Activated CD8-positive, alpha-beta memory T cell treated with anti-CD3 and anti-CD28 coated beads, Interleukin-2, amount 50 U/mL, for 4 hours (primary cell): ENCODE measurements at regions not wholly inside any gene's neighbourhood (a gene's known extent, or its start where the extent isn't known, plus 50 kb on each side); places are given as distances from the start of the nearest gene placed in this dataset.

ENCODE experiments used
- DNase-seq: peaks from one replicate; pipeline ENCODE4 v3.0.0-alpha.2; 2020

DNA sequence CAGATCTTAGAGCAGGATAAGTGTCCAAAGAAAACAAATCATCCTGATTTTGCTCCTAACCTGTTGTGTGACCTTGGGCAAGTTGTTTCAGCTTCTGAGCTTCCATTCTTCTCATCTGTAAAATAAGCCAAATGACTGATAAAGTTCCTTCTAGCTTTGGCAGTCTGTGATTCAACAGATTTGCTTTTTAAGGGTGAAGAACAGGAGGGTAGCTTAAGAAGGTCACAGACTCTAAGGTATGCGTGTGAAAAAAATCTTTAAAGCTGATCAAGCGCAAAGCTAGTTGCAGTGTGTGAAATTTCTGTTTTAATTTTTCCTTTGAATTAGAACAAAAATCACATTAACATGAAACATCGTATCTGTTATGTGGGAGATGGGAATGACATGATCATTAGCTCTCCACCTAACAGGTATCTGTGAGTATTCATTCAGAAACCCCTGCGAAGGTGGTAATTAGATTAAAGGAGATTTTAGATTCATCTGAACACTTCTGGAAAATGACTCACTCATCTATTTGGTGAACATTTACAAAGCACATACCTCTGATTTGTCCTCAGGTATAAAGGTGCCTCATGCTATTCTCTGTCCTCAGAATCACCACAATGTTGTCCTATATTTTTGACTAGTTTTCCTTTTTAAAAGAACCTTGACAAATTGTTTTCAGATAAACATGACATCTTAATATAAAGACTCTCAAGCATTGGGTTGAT, 131.9 kb upstream of the CPM start:
- no peak for DNase-seq

DNA sequence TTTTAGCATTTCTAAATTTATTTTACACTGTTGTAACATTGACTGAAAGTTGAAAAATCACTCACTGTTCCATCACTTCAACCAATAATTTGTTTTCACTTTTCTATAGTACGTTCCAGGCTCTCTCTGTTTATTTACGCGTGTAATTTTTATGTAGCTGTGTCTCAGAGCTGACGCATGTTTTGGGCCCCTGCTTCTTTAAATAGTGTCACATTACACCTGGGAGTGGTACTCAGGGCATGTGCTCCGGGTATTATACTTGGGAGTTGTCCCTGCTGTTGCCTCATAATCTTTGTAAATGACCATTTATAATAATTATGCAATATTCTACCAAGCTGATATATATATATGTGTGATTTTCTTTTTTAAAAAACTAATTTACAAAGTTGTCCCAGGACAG, 132.8 kb upstream of the CPM start:
- DNase-seq: no peak

DNA sequence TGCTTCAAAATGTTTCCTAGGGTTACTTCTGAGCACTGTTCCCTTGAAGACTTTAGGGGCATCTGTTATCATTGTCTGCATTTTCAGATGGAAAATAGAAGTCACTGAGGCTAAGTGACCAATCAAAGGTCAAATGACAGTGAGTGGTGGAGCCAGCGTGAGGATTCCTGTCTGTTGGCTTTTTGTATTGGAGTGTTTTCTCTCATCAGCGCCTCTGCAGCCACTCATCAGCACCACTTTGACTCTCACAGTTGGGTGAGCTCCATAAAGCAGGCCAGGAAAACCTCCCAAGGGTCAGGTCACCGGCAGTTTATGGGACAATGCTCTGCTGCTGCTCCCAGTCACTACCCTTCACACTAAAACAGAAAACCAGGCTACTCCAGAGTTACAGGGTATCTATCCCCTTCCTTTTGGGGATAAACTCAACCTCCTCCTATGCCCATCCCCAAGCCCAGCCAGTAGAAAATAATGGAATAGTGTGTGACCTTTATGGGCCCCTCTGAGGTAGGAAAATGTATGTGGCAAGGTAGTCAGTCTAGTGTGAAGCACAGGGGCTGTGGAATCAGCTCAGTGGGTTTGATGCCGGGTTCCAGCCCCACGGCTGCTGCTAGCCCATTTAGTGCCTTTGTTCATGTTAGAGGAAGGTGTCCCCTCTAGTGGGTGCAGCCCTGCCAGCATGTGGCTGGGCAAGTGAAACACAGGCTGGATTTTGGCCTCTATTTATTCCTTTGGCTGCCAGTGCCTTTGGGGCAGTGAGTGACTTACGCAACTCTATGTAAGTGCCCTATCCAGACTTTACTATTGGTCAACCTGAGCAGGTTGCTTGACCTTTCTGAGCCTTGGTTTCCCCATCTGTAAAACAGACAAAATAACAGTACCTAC, 133.8 kb upstream of the CPM start:
- no peak for DNase-seq

DNA sequence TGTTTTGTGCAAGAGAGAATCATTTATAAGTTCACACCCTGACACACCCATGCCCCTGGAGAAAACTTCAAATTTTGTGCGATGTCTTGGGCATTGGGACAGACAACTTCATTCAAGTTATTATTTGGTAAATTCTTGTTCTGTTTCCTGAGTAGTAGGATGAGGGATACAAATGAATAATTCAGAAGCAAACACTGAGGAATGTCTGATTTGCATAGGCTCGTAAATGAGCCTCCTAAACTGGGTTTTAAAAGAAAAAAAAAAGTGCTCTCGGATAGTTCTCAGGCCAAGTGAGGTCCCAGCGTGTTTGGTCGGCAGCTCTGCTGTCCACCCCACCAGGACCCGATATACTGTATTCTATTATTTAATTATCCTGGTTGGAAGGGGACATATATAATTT, 134.7 kb upstream of the CPM start:
- no peak for DNase-seq

DNA sequence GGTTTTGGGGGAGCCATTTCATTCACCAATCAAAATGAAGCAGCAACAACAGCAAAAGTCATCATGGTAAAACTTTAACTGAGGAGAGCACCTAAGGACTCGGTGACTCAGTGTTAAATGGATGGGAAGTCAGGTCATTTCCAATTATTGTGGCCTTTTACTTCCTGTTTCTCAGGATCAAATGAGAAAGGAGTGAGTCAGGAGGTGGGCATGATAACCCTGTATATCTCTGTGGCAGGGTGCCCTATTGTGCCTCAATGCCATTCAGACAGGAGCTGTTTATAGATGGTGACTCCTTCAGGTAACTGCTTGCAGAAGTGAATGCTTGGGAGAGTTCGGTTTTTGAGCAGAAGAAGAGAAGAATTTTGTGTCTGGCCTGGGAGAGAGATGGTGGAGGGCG, 135.5 kb upstream of the CPM start:
- DNase-seq: no peak

DNA sequence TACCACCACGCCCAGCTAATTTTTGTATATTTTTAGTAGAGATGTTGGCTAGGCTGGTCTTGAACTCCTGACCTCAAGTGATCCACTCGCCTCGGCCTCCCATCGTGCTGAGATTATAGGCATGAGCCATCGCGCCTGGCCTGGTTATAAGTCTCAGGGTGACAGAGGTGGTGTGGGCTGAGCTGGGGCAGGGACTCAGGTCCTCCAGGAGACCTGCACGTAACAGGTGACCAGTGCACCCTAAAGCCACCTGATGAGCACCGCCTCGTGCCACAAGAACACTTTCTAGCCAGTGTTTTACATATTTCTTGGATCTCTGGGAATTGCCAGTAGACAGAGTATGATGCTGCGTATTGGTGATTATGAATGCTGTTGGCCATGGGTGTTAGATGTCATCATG, 136.5 kb upstream of the CPM start:
- DNase-seq: no peak

DNA sequence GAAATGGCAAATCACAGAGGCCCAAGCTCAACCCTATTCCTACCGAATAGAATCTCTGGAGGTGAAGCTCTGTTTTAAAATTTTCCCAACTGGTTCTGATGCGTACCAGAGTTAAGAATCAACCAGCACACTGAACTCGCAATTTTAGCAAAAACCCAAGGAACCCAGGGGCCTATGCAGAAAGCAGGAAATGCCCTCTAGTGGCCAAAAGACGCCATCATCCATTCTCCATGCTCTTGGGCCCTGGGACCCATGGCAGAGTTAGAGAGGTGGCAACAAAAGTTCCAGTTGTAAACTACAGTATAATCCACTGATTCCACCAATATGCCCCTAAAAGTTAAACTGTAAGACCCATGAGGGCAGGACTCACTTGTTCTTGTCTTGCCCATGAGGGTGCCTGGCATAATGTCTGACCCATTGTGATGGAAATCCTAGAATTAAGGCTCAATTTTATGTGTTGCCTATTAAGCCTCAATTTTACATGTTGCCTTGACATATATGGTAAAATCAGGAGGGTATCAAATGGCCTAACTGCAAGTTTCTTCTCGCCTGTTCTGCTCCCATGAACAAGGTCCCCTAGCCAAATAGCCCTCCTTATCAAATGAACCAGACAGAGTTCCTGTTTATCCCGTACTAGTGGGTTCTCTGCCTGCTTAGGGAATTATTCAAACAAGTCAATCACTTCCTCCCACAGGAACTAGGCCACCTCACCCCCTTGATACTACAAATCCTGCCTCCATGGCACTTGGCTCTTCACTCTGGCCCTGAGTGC, 137.5 kb upstream of the CPM start:
- peak; percentile 56 for DNase-seq

DNA sequence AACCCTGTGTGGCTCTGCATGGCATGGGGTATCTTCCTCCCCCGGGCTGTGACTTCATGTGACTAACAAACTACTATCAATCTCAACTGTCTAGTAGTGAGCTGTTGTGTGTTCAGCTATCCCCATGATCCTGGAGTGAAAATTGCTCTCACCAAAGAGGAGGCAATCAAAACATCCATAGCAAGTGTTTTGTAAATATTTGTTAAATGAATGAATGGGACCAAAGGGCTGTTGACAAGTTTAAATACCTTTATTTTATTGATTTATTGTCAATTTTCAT, 138.1 kb upstream of the CPM start:
- no peak for DNase-seq

DNA sequence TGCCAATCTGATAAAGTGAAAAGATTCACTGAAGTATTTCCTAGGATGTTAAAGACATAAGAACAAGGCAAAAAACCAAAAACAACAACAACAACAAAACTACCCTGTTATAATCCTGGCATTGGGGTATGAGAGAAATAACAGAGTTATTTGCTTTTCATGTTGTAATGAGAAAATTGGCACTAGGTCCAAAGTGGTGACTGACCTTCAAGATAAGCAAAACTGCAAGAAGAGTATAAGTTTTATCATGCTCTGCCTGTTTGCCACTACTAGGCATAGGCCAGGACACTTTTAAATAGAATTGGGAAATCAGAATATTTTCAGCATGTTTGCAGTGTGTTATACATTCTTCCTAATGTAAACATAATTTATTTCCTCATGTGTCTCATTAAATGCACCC, 140.1 kb upstream of the CPM start:
- DNase-seq: no peak

DNA sequence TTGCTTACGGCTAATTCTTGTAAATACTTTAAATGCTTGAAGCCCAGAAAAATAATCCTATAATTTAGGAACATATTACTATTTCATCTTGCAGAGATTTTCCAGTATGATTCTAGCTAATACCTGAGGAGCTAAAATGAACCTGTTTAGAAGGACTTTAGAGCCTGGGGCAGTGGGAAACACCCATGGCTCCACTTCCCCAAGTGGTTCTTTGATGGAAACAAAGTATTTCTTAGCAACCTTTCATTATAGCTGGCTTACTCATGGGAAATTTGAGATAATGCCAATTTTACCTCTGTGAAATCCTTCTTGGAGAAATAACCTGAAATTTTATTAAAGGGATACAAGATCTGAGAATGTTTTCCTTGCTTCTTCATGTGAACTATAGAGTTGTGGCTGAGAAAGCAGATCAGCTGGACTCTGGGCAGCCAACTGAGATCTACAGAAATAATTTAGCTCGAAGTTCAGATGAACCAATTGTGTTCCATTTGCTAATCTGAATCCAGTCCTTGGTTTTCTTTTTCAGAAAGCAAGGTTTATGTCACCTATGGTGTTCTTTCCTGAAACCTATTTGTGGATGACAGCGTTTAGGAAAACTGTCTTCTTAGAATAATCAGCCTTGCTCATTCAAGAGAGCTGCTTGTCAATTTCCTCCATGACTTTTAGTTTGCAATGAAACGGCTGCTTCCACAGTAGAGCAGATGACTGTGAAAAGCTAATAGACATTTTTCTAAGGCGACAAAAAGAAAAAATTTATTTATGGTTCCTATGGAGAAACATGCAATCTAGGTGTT, 141.8 kb upstream of the CPM start:
- DNase-seq: no peak

DNA sequence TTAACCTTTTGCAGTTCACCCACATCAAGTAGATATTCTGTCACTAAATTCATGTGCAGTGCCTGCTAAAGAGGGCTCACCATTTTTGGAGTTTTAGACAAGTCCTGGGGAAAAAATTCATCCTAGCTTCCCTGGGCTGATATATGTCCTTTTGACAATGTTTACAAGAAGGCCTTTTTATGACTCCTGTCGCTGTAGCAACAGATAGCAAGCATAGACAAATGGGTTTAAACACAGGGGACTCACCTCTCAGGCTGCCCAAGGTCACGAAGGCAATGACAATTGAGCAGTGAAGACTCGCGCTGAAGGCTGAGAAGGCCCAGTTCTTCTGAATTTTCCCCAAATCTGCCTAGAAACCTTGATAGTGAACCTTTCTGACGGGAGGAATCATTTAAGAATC, 150.7 kb upstream of the CPM start:
- no peak for DNase-seq

DNA sequence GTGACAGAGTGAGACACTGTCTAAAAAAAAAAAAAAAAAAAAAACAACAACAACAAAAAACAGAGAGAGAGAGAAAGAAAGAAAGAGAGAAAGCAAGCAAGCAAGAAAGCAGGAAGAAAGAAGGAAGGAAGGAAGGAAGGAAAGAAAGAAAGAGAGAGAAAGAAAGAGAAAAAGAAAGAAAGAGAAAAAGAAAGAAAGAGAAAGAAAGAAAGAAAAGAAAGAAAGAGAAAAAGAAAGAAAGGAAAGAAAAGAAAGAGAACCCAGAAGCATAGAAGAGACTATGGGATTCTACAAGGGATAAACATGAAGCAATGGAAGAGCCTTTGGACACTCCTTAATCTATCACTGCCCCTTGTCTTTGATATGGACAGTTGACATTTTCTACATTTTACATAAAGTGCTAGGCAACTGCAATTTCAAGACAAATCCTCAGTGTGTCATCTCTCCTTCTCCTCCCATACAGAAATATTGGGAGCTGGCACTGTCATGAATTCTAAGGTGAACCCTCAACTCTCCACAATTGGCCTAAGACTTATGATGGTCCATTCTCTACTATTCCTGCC, 151.9 kb upstream of the CPM start:
- DNase-seq: no peak

DNA sequence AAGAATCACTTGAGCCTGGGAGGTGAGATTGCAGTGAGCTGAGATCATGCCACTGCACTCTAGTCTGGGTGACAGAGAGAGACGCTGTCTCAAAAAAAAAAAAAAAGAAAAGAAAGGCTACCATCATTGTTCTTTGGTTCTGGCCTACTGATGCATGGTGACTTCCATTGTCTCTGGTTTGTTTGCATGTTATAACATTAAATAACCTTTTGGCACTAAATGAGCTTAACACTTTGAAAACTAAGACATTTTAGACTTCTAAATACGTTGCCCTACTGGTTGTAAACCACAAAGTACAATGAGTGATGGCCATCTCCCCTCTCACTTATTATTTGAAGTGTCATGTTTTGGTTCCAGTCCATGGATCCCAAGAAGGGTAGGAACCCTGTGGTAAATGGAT, 152.9 kb upstream of the CPM start:
- no peak for DNase-seq

DNA sequence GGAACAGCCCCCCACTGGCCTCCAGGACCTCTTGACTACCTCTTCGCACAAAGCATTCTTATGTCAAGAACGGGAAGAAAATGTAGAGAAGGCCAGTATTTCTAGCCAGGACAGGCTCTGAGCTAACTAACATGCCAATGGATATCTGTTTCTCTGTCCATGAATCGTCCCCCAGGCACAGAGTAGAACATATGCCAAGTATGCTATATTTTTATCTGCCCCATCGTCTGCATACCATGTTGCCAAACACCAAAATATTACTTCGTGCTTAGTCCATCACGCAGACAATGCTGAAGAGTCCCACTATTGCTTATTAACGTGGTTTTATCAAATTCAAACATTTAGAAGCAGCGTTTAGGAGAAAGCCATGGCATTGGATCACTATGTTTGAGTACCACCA, 151.4 kb upstream of the CPSF6 start:
- DNase-seq: no peak

DNA sequence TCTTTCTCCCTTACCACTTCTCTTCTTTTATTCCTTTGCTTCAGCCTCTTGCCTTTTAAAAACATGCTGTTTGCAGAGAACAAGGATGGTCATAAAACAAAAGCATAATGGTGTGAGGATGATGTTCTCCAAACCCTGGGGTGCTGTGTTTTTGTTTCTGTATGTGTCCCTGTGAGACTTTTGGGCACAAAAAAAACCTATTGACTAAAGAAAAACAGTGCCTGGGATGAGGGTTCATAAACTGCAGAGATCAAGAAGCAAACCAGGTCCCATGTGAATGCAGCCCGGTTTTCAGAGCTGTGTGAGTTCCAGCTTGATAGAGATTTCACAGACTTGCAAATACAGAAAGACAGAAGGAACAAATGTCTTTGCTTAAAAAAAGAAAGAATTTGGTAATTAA, 148.6 kb upstream of the CPSF6 start:
- no peak for DNase-seq

DNA sequence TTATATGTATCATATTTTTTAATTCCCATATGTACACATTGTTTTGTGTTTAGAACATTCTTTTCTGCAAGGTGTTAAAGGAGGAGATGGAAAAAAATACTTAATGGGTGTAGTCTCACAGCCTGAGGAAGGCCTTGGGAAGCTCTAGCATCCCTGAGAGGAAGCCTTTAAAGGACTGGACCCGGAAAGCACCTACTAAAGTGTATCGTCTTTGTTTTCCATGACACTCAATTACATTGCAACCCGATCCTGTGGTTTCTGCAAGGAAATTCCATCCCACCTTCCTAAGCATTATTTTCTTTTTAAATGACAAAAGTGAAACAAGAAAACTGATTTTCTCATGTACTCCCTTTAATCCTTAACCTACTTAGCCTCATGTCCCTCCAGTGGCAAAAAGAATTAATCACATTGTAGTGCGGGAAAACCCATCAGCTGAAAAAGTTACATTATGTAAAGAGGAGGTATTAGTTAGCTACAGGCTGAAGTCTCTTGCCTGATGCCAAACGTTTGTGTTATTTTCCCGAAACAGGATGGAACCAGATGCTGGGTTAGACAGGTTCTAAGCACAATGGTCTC, 147.8 kb upstream of the CPSF6 start:
- no peak for DNase-seq

DNA sequence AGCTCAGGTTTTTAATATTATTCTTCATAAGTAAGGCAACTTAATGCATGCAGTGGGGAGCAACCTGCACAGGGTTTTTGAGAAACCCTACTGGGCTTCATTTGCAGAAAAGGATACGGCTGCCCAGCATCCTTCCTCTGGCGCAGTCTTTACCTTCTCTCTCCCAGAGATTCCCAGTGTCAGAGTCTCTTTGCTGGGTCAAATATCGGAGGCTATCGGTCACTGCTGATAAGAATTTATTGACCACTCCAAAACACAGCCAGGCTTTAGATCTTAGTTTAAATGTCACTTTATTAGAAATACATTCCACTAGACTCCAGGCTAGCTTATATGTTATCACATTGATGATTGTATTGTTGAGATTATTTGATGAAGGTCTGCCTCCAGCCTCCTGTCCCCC, 147.2 kb upstream of the CPSF6 start:
- DNase-seq: no peak

DNA sequence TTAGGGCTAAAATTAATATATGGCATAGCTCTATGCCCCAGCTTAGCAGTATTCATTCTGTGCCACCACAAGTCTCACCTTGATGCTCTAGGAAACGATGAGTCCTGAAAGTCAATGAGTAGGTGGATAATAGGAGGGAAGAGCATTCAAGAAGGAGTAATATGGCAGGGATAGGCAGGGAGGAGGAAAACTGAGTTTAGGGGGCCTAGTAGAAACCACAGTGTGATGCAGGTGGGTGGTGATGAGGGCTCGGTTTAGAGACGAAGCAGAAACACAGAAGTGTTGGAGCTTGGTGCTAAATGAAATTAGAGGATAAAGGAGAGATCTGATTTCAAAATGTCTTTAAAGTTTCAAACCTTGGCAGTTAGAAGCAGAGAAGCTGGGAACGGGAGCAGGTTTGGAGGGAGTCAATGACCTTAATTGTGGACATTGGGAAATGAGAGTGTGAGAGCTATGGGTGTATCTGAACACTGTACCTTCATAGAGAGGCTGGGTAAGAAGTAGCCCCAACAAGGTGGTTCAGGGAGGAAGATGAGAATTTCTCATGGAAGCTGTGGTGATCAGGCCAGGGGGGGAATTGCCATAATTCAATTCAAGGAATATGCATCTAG, 144.7 kb upstream of the CPSF6 start:
- no peak for DNase-seq

DNA sequence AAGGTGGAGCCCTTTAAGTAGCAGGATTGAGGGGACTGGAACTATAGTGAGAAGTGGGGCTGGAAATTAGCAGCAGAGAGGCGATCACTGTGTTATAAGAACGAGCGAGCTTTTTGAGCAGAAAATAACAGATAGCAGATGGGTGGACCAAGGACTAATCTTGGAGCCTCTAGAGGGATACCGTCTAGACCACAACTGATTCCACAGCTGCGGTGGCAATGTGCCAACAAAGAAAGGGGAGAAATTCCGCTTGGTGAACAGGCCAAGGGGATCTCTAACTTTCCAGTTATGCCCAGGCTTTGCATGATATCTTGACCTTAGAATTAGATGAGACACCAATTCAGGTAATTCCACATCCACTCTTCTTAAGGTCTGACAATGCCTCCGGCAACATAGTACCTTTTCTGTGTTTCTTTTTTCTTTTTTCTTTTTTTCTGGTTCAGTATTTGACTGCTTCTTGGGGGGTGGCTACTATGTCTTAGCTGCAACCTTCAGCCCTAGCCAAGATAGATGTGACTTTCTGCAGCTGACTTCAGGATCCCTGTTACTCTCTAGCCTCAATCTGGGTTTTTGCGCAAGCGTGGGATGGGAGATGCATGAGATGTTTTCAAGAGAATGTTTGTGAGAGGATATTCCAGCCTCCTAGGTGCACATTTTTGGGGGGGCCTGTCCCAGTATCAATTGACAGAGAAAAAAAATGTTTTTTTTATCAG, 143.4 kb upstream of the CPSF6 start:
- DNase-seq: no peak

DNA sequence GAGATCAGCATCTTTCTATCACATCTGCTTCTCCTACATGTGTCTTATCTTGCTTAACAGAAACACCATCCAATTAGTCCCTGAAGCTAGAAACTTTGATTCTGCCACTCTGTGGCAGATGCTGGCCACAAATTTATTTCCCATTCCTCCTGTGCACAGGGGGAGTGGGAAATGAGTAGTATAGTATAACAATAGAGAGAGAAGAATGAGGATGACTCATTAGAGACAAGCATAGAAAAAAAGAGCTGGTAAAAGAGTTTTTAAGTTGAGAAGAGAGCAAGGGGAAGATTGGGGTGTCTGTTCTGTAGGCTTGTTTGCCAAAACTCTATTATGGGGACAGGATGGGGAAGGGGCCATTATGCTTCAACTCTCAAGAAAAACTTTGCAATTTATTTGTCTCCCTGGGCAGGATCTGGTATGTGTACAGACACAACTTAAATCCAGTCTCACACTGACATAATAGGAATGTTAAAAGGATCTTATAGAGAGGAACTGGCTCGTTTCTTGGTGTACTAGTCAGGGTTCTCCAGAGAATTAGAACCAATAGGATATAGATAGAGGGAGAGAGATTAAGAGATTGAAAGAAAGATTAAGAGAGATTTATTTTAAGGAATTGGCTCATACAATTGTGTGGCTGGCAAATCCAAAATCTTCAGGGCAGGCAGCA, 142.6 kb upstream of the CPSF6 start:
- no peak for DNase-seq
